GM03348 (cell line): ENCODE measurements at regions not wholly inside any gene's neighbourhood (a gene's known extent, or its start where the extent isn't known, plus 50 kb on each side); places are given as distances from the start of the nearest gene placed in this dataset.

Experiments used
- DNase-seq: peaks from one replicate; pipeline ENCODE4 v3.0.0; 2012; ENCODE audit warnings: low spot score

DNA sequence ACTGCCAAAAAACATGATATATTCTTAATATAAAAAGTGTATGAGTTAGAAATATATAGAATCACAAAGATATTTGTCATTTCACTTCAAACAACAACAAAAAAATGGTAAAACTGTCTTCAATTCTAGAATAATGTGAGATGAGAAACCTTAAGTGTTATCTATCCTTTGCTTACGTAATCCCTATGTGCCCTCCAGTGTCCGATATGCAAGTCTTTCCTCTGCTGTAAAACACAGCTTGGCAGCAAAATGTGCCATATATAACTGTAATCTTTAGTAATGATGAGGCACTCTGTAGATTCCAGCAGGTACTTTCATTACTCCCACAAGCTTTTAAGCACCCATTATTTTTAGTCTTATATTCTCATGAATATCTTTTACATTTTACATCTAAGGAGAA is 555.1 kb upstream of the FRG1 start:
- no peak for DNase-seq

- no peak for DNase-seq
Observed at GRCh38 chr4:189396435-189396834, 544.2 kb upstream of the FRG1 start.

GRCh38 chr4:189404271-189404670 is 536.4 kb upstream of the FRG1 start:
- DNase-seq, result no peak

DNA sequence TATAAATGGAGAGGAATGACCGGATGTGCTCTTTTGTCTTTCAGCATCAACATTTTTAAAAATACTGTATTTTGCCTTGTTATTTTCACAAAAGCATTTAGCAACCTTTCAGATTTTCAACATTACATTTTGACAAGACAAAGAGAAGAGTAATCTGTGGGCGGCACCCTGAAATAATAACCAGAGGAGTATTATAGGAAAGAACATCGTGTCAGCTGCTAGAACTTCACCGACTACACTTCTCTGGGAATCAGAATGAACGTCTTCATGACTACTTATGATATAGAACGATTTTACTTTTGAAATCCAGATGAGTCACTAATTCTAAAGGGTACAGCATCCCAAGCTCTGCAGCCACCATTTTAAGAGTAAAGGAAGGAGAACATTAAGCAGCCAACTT is 531.5 kb upstream of the FRG1 start:
- DNase-seq, result no peak

DNA sequence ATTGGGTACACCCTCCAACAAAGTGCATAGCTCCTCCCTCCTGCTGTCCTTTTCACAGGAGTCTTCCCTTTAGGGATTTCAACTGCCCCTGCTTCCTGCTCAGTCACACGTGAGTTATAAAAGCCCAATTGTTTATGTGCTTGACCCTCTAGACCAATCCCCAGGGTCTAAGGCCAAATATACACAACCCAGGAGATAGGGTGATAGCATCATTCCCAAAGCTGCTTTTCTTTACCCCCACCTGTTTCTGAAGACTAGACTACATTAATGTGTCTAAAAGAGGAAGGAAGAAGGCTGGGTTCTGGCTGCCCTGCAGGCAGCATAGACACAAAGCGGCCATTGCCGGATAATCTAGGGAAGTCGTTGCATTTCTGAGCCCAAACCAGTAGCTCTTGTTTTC is 526.7 kb upstream of the FRG1 start:
- DNase-seq, result no peak

- no peak for DNase-seq
Observed at GRCh38 chr4:189420572-189420971, 520.1 kb upstream of the FRG1 start.

DNA sequence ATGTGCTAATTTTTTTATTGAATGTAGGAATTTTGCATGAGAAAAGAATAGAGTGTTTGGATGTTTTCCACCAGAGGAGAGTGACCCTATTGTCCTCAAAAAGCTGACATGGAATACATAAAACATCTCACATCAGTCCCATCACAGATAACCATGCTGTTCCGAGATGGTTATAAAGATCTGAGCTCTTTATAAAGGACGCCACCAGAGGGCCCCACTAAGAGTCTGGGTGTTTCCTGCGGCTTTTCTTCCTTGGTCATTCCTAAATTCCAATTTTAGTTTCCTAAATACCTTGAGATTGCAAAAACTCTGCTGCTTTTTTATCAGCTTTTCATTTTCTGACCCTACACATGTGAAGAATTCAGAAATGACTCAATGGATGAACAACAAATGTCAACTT is 504.5 kb upstream of the FRG1 start:
- no peak for DNase-seq

DNA sequence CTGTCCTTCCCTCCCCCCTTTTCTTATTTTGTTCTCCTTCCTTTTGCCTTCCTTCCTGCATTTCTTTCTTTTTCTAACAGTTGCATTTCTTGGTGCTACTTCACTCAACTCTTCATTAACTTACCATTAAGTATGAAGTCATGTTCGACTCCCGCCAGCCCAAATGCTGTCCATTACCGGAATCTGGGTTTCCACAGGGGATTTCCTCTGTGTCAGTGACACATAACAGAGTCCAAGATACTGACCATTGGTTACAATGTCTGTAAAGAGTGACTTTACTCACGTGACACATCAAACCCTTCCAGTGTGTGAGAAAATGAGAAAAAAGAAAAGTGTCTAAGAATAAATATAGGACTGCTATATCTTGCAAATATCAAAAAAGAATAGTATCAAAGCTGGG is 500.0 kb upstream of the FRG1 start:
- no peak for DNase-seq

DNA sequence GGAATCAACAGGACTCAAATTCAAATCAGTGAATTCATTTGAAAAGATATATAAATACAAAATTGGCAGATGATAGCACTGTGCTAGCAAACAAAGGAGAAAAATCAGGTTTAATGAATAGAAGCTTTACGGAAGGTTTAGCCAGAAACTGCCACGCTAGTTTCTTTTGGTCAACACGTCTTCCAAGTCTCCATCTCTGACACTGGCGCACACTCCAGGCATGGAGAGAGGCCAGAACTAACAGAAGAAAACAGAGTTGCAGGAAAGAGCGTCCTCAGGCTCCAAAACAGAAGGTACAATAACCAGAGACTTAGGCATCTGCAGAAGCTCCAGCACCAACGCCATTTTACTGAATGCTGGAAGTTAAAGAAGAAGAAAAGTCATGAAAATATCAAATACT is 497.3 kb upstream of the FRG1 start:
- no peak for DNase-seq

GRCh38 chr4:189445613-189446012 is 495.1 kb upstream of the FRG1 start:
- DNase-seq, result no peak

DNA sequence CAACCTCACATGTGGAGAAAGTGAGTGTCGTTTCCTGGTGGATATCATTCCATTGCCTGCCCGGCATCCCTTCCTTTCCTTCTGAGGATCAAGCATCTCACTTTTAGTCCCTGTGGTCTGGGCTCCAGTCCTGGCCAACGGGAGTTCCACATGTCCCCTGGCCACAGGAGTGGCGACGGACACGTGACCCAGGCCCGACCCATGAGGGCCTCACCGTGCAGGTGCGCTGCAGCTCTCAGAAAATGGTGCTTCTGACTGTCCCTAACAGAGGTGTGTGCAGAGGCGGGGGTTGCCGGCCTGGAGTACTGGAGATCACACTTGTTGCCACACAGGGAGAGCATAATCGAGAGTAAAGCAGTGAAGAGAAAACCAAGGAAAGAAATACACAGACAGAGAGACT is 476.9 kb upstream of the FRG1 start:
- DNase-seq, result no peak

GRCh38 chr4:189494407-189494806 is 446.3 kb upstream of the FRG1 start:
- DNase-seq, result no peak

- DNase-seq, result no peak
Observed at GRCh38 chr4:189497516-189497915, 443.2 kb upstream of the FRG1 start.

DNA sequence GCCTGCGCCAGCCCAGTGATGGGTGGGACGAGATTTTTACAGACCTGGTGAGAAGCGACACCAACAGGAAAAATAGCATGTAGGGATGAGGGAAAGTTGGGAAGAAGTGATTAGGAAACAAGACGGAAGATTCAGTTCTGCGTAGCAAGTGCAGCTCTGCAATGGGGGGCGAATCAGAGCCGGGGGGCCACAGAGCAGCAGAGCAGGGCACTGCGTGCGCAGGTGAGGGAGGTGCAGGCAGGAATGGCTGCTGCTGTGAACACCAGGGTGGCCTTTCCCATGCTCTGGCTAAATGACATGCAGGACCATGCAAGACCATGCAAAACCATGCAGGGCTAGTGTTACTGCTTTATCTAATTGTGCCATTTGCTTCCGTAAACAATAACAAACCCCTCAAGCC is 442.7 kb upstream of the FRG1 start:
- no peak for DNase-seq

- DNase-seq, result no peak
Observed at GRCh38 chr4:189498457-189498856, 442.2 kb upstream of the FRG1 start.

- DNase-seq, result no peak
Observed at GRCh38 chr4:189499696-189500095, 441.0 kb upstream of the FRG1 start.

DNA sequence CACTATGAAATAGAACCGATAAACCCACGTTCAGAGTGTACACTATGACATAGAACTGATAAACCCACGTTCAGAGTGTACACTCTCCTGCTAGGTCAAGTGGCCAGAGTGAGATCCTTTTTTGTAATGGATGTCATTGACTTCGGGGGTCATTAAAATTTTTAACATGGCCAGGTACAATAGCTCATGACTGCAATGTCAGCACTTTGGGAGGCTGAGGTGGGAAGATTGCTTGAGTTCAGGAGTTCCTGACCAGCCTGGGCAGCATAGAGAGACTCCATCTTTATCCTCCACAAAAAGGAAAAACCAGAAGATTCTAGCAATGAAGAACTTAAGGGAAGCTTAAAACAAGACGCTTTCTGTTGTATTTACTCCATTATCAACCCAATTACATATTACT is 439.7 kb upstream of the FRG1 start:
- no peak for DNase-seq

DNA sequence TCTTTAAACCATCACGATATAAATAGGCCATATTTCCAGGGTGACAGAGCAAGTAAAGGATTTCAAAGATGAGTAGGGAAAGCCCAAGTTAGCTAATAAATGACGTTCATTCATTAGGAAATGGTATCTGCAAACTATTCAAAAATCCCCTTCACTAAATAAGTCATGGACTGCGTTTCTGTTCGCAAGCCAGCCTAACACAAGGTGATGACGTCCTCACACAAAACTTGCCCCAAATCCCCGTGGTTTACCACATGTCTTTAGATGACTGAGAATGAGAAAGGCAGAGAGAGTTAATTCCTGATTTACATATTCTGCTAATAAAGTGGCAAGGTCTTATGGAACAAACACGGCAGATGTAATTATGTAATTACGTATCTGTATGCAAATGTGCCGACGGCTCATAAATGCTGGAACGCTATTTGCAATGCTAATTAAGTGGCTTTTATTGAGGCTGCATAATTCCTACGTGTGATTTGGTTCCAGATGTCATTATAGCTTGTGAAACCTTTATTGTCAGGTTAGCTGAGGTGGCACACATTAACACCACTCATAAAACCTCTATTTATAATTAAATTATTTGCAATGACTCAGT is 437.7 kb upstream of the FRG1 start:
- DNase-seq, result no peak

- no peak for DNase-seq
Observed at GRCh38 chr4:189504220-189504619, 436.5 kb upstream of the FRG1 start.

- no peak for DNase-seq
Observed at GRCh38 chr4:189505380-189505779, 435.3 kb upstream of the FRG1 start.

DNA sequence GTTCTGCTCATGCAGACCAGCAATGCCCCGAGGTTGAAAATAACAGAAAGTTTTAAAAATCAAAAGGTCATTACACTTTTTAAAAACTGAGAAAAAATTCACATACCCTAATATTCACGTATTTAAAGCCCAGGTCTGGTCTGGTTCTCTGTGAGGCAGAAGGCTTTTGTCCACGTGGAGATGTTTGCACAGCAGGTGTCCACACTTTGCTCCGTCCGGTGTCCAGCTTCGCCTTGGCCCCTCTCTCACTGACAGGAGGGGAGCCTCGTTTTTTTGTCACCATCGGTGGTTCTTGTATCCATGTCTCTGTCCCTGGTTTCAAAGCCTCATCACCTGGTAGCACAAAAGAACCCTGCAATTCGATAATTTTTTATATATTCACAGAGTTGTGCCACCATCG is 434.6 kb upstream of the FRG1 start:
- no peak for DNase-seq

GRCh38 chr4:189507060-189507459 is 433.6 kb upstream of the FRG1 start:
- no peak for DNase-seq

DNA sequence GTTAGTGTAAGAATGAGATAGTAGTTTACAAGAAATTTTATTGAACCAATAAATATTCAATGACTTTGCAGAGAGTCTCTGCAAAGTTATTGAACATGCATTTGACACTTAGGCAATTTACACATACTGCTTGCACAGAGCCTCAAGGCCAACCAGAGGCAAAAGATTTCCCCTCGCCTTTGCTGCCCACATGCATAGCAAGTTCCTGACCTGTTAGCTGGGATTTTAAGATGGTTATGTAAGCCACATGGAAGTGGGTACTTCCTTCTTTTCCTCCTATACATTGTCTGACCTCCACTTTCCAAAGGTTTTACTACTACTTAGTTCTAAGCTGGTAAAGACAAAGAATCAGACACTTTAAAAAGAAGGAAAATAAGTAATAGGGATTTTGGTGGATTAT is 430.1 kb upstream of the FRG1 start:
- DNase-seq, result no peak

- no peak for DNase-seq
Observed at GRCh38 chr4:189511581-189511980, 429.1 kb upstream of the FRG1 start.

DNA sequence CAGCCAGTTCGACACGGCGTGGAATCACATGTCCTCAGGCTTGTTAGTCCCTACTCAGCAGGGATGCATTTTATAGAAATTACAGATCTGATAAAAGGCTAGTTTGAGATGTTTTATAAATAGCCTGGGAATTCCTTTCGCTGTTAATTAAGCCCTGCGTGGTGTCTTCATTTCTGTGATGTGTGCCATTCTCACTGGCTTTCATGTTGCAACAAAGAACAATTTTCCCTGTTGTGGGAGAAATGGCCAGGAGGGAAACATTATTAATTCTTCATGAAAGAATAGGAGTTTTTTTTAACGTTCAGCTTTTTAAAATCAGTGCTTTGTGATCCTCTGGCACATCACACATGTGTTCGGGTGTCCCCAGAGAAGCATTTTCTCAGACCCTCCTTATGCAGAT is 427.3 kb upstream of the FRG1 start:
- DNase-seq, result no peak
